ENCODE measurements at regions not wholly inside any gene's neighbourhood (a gene's known extent, or its start where the extent isn't known, plus 50 kb on each side); places are given as distances from the start of the nearest gene placed in this dataset.

DNA sequence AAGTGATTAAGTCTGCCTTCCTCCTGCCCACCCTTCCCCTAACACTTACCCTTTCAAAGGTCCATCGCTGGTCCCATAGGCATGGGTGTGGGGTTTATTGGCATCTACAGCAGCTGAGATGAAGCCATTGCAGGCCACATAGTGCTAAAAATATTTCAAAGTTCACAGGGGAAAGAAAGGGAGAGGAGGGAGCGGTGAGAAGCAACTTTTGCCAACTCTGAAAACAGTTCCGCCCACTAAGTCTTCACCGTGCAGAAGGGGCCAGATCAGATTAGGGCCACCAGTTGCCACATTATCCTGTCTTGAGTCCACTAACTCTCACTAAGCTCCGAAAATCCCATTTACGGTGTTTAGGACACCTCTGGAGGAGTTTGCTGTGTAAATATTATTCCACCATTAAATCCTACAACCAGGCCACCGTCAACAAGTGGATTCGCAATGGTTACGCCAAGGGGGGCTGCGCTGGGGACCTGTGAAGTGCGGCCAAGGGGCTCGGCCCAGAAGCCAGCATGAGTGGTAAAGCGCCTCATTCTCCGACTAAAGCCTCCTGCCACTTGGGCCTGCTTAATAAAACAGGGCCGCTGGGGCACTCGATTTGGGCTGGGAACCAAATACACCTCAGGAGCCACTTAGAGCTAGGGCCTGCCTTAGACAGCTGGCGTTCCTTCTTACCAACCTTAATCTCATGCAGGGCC is 534.9 kb downstream of the MIAT start:
- no peak for DNase-seq

DNA sequence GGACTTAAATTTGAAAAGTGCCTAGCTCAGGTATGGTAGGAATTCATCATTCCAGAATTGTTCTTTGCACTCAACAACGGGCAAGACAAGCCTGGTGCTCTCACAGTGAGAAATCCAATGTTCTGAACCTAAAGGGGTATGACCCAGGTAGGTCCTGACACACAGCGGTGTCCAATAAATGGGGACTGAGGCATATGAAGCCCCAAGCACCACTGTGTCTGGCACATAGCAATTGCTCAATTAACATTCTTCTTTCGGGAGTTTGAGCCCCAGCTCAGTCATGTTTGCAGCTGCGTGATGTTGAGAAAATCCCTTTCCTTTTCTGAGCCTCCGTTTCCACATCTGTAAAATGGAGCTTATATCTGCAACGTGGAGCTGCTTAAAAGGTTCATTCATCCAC is 535.8 kb downstream of the MIAT start:
- no peak for DNase-seq

DNA sequence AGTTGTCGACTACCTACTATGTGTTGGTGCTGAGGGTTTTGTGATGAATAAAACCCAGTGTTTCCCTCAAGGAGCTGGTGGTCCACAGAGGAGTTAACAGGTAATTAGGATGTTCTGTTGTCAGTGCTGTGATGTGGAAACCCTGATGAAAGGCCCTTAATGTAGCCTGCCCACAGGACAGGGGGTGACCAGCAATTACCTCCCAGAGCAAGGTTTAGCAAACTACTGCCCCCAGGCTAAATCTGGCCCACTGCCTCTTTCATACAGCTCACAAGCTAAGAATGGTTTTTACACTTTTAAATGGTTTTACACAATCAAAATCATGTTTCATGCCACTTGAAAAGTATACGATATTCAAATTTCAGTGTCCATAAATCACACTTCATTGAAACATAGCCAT is 536.2 kb downstream of the MIAT start:
- no peak for DNase-seq

DNA sequence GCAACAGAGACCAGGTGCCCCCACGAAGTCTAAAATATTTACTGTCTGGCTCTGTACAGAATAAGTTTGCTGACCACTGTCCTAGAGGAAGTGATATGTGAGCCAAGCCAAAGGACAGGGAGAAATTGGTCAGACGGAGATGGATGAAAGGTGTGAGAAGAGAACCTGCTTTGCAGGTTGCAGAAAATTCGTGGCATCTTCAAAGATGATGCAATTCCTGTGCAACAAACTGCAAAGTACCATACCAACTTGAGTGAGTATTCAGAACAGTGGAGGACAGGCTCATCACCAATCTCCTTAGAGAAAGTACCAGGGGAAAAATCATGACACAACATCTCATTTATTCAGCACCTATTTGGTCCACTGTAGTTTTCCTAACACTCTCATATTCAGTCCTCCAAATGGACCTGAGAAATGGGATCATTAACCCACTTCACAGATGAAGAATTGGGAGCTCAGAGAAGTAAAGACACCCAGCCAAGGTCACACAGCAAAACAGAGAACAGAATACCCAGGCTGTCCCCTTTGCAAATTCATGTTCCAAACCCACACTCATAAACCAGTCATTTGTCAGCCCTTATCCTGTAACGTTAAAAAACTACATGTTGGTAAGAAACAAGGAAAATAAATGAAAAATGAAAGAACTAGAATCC is 536.8 kb downstream of the MIAT start:
- no peak for DNase-seq

DNA sequence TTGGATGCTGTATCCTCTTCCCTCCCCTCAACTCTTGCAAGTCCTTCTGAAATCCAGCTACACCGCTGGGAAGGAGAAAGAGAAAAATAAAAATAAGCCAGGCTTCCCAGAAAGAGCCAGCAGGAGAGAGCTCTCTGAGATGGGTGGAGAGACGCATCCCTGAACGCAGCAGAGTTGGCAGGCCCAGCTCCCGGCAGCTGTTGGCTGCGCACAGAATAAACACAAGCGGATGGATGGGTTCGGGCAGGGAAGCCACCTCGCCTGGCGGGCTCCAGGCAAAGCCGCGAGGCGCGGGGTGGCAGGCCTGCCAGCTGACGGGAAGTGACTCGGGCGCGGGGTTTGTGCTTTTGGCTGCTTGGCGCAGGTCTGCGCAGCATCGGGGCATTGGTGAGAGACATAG is 537.7 kb downstream of the MIAT start:
- no peak for DNase-seq

DNA sequence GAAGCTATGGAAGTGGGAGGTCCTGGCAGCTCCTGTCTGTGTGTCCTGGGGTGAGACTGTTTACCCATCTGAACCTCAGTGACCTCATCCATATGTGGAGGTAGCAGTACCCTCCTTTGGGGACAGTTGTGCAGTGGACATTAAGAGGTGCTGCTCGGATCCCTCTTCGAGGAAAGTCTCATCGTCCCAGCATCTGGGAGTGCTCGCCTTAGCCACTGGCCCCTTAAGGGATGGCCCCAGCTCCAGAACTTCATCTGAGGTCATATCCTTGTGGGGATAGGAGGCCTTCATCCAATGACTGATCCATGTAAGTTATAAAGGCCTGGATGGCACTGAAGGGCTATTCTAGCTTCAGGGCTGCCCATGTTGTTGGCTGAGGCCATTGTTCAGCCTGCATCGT is 538.1 kb downstream of the MIAT start:
- DNase-seq, result no peak

DNA sequence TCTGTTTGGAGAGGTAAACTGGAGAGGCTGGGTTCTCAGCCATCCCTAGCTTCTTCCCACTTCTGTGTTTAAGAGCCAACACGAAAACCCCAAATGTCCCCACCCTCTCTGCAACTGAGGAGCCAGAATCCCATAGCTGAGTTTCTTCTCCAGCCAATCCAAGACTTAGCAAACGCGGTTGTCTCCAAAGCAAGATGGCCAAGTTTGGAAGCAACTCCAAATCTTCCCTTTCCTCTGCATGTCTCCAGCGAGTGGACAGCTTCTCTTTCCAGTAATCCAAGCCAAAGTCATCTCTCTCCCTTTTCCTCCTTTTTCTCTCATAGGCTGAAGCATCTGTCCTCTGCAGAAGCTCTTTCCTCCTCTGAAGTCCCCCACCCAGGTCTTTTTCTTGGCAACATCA is 539.2 kb downstream of the MIAT start:
- DNase-seq, result no peak

DNA sequence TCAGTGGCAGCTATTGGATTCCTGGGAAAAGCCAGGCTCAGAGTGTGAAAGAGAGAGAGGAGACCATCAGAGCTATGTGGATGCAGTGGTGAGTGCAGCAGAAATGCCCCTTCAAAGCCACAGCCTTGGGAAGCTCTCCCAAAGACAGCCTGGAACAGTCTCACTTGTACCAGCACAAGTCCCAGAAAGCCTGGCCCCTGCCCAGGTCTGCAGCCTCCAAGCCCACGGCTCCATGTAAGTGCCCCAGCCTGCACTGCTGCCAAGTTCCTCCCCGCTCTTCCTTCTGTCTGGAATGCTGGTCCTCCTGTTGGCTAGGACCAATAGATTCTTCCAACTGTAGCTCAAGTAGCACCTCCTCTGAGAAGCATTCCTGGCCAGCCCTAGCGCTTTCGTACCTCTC is 539.7 kb downstream of the MIAT start:
- no peak for DNase-seq

DNA sequence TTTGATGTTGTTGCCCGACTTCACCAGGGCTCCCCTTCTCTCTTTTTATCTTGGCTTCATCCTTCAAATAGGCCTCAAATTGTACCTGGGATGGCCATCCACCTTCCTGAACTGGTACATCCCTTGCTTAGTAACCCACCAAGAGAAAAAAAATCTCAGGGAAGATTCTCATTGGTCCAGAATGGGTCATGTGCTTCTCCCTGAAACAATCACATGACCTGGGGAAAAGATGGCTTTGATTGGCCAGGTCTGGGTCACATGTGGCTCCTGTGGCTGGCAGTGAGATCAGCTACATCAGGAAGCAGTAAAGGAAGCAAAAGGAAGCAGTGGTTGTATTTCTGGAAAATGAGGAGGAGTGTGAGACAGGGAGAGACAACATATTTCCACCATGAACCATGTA is 540.2 kb downstream of the MIAT start:
- no peak for DNase-seq

DNA sequence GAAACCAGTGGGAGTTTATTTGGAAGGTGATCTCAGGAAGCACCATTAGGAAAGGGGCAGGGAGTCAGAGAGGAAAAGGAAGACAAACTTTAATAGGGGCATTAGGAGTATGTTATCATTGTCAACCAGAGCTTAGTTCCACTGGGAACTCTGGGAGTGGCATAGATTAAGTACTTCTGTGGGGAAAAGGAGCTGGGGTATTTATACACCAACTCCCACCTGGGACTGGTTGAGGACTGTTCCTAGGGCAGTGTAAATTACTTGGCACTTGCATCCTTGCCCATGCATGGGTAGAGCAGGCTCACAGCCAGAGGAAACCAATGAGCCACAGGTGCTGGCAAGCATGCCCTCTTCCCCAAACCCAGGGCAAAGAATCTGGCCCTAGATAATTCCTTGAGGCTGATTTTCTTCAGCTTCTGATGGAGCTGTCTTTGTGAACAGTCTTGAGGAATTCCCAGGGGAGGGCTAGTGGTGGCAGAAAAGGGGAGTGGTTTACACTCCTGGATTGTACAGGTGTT is 541.2 kb downstream of the MIAT start:
- DNase-seq, result no peak

DNA sequence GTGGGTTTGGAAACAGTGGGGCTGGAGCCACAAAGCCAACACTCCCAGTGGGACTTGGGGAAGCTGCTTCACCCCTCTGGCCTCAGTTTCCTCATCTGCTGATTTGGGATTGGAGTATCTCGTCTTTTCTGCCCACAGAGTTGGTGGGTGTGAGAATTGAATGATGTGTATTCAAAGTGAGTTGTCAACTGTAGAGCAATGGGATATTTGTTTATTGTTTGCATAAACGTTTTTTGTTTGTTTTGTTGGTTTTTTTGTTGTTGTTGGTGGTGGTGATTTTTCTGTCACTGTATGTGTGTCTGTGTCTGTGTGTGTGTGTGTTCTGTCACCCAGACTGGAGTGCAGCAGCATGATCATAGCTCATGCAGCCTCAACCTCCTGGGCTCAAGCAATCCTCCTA is 542.0 kb downstream of the MIAT start:
- no peak for DNase-seq

DNA sequence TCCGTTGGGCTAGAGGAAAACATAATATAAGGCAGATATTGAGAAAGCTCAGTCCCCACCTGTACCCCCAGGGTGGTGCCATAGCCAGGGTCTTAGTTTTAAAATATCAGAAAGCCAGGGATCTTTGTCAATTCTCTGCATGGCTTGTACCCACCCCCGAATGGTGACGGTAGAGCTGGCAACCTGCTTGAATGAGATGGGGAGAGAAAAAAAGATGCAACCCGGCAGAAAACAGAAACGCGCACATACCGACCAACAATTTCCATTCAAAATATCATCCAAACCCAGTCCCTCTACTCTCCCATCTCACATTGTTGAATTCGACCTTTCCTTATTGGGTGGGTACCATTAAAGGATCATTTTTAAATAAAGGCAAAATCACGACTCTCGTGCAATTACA is 543.9 kb downstream of the MIAT start:
- DNase-seq, result no peak

DNA sequence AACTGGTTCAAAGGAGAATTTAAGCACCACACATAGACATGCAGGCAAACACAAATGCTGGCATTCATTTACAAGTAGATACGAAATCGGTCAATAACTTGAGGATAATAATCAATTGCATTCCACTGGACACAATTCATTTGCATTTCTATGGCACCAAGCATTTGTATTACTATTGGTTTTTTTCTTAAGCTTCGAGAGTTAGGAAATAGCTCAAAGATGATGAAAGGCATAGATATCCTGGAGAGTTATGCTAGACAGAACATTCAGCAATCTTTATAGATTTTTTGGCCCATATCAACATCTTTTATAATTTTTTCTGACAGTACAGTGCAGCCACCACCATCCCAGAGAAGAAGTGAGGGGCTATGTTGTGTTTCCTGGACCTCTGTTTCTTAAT is 544.4 kb downstream of the MIAT start:
- no peak for DNase-seq

DNA sequence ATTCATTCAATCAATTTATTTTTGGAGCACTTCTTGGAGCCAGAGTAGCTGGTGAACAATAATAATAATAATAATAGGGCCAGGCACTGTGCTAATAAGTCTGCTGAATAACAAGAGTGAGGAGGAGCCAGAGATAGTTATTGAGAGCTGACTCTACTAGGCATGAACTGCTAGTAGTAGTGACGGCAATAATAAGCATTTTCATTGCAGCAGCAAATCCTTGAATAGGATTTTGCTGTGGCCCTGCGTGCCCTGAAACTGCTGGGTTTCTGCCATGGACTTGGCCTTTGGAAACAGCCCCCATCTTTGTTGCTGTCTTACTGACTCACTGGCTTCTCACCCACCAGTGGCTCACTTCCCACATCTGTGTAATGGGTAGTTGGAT is 545.9 kb downstream of the MIAT start:
- no peak for DNase-seq

DNA sequence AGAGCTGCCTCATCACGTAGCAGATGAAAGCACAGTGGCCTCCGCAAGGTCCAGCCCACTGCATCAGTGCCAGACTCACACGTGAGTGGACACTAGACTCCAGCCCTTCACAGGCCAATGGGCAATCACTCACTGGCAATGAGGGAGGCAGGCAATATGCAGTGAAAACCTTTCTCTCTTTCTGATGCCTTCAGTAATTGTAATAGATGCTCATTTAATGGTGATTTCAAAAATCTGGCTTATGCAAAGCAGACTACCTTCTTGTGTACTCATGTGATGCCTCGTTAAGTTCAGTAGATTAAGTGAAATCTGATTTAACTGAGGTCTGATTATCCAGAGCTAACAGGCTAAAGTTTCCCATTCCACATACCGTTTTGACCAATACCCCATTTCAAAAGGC is 546.9 kb downstream of the MIAT start:
- no peak for DNase-seq

DNA sequence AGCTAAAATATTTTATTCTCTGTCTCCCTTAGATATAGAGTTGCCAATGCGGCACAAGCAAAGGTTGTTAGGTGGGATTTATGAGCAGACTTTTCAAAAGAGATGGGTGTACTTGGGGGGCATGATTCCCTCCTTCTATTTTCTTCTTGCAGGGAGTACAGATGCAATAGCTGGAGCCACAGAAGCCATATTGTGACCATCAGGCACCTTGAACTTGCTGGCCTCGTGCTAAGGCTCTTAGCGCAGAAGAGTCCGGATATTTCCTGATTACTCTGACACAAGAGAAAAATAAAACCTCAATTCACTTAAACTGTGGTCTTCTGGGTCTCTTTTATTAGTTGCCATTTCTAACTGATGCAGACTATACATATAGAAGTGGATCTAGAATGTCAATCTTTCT is 547.4 kb downstream of the MIAT start:
- DNase-seq, result no peak

DNA sequence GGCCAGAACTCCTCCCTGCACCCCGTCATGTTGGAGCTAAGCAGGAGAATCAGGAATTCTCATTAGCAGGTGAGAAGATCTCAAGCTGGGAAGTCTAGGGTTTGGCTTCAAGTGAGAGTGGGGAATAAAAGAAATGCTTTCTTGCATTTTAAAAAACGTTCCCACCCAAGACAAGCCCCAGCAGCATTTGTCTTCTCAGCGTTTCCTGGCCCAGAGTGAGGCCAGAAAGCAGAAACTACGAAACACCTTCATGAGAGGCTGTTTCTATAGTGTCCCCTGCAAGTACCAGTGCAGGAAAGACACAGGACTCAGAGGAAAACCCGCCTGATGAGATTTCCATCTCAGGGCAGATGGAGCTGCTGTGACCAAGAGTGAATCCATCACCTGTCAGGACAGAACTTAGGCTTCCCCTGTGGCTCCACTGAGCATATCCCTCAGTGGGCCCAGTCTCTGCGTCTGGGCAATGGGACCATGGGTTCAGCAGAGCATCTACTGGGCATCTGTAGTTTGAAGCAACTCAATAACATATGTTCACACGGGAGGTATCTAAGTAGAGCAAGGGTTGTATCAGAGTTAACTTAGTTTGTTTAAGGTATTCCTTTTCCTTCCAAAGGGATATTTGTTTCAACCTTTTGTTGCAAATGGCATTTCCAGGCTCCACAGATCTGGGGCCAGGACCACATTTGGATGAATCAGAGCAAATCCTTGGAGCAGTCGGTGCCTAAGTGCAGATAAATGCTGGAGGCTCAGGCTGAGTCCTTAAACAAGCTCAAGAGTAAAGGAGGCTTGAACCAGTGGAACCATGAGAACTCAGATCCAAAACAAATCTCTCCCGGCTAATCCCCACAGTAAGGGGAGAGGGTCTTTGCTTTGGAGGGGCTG is 548.3 kb downstream of the MIAT start:
- no peak for DNase-seq

DNA sequence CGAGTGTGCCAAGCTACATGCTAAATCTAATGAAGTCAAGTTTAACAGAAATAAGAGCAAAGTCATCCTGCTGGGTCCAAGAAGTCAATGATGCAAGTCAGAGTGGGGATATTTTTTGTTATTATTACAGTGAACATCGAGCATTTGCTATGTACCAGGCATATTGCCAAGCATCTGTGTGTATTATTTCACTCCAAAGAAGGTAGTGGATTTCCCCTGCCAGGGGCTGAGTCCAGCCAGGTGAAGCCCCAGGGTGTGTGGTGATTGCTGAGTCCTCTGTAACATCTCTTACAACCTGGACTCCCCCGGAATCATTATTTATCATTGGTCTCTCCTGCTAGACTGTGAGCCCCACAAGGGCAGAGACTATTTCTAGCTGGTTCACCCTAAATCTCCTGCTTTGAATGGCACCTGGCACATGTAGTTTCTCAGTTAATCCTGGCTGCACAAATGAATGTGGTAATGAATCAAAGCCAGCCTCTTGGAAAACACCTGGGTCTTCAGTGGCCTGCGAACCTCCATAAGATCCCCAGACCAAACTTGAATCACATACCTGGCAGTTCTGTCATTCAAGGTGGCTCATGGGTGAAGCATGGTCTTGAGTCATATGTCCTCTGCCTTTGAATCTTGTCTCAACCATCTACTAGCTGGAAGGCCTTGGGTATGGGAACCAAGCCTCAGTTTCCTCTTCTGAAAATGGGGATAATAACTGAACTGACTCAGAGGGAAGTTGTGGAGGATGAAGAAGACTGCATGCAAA is 549.2 kb downstream of the MIAT start:
- no peak for DNase-seq

DNA sequence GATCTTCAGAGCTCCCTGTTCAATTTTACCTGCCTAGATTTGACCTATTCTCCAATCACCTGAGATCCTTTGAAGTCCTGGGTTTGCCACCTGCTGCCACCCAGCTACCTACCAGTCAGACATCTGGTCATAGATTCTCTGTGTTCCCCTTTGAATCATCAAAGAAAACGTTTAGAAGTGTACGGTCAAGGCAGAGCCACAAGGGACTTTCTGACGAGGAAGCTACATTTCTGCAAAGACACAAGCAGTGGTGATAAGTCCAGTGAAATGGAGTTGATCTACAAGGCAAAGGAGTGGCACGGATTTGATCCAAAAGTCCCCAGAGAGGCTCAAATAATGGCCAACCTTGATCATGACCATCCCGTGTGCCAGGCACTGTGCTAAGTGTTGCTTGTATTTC is 549.9 kb downstream of the MIAT start:
- DNase-seq, result no peak

DNA sequence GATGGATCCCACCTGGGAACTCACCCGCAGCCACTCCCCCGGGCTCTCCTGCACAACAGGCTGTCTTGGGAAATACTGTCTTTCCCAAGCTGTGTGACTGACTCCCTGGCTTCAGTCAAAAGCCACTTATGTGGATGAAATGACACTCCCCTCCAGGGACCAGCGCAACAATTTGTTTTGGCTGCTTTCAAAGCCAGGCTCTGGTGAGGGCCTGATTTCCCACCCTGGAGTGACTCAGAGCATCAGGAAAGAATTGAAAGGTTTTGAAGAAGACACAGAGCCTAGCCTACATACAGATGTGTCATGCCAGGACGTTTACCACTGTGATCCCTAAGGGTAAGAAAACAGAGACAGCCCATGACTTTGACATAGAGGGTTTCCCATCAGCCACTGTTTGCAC is 550.5 kb downstream of the MIAT start:
- no peak for DNase-seq

DNA sequence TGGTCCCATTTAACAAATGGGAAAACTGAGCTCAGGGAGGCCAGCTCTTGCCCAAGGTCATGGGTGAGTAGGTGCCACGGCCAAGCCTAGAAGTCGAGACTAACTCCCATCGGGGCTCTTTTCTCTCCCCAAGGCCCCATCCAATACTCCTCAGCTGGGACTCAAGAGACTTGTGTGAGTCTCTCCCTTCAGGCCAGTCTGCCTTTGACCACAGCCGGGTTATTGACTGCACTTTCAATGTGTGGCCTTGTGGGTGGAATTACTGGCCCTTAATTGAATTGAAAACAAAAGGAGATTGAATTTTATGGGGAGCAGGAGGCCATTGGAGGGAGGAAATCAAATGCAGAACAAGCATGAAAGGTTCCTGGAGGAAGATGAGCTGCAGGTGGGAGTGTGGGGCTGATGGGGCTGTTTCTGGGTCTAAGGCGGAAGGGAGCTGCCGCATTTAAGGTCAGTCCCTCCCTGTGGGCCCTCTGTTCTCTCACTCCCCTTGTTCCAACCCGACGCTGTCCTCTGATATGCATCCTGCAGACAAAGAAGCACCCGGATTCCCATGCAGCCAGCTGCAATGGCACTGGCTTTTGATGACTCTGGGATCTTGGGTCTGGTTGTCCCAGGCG is 552.8 kb downstream of the MIAT start:
- no peak for DNase-seq

DNA sequence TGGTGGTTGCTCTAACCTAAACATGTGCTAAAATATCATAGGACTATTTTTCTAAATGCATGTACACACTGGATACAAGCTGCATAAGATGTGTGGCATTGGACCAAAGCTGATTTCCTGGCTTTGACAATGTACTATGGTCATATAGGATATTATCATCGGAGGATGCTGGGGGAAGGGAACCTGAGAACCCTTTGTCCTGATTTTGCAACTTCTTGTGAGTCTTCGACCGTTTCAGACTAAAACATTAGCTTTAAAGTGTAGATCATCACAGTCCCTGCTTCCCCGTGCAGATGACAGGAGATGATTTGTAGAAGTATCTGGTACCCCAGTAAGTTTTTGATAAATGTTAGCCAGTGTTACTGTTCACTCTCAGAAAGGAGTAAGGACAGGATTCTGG is 554.7 kb downstream of the MIAT start:
- no peak for DNase-seq

Data from NCI-H2107 (cell line).